NCI-H446 (cell line): ENCODE measurements at regions not wholly inside any gene's neighbourhood (a gene's known extent, or its start where the extent isn't known, plus 50 kb on each side); places are given as distances from the start of the nearest gene placed in this dataset.
"Not testable (repeated sequence)": the region's sequence is repeated elsewhere in the genome, so short reads cannot be mapped to it uniquely, and the experiment has no call there.

Experiments
- DNase-seq, 2 experiments: peaks; one replicate each; lab custom pipeline; 2025; lab: John Stamatoyannopoulos, UW

- no peak for DNase-seq
Measured at GRCh38 chr14:105971593-105972500, 445.5 kb downstream of the TMEM121 start.

GRCh38 chr14:105974902-105975301 lies 448.5 kb downstream of the TMEM121 start:
- DNase-seq: peak in 1 of 2 experiments; percentile 39

GRCh38 chr14:105978618-105979295 lies 452.4 kb downstream of the TMEM121 start:
- DNase-seq: no peak

GRCh38 chr14:105979446-105979845 lies 453.1 kb downstream of the TMEM121 start:
- DNase-seq: peak; percentile 9 to 67

GRCh38 chr14:105980224-105980623 lies 453.8 kb downstream of the TMEM121 start:
- peak; percentile 66 to 87 for DNase-seq

GRCh38 chr14:105981517-105982302 lies 455.3 kb downstream of the TMEM121 start:
- DNase-seq: not testable (repeated sequence)

- DNase-seq: no peak
Measured at GRCh38 chr14:105982664-105983063, 456.3 kb downstream of the TMEM121 start.

DNA sequence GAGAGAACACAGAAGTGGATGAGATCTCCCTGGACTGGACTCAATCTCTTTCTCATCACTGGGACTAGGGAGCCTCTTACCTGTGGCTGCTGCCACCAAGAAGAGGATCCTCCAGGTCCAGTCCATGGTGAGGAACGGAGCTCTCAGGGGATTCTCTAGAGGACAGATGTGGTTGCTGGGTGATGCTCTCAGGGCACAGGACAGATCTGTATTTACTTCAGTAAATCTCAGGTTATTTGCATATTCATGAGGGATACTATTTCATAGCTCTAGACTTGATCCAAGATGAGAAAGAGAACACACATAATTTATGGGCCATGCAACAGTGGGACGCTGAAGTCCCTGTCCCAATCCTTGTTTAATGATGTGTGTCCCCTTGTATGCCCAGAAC lies 460.5 kb downstream of the TMEM121 start:
- DNase-seq: no peak

GRCh38 chr14:105987563-105987962 lies 461.2 kb downstream of the TMEM121 start:
- DNase-seq: no peak

GRCh38 chr14:105989566-105990302 lies 463.4 kb downstream of the TMEM121 start:
- DNase-seq: no peak

GRCh38 chr14:105991677-105992076 lies 465.3 kb downstream of the TMEM121 start:
- not testable (repeated sequence) for DNase-seq

DNA sequence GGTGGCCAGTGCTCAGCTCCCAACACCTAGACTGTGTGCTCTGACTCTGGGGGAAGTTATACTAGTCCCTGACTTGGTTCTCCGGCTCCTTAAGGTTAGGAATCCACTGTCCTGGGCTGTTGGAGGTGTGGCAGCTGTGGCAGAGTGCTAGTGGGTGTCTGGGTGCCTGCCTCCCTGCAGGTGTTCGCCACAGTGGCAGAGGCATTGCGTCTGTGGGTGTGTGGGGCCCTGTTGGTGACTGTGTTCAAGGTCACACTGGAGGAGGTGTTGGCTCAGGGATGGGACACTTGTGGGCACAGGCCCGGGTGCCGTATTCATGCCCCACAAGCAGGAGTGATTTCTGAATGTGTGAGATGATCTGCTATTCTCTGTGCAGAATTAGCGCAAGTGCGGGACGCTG lies 467.4 kb downstream of the TMEM121 start:
- DNase-seq: no peak

GRCh38 chr14:105995011-105995710 lies 468.8 kb downstream of the TMEM121 start:
- not testable (repeated sequence) for DNase-seq

DNA sequence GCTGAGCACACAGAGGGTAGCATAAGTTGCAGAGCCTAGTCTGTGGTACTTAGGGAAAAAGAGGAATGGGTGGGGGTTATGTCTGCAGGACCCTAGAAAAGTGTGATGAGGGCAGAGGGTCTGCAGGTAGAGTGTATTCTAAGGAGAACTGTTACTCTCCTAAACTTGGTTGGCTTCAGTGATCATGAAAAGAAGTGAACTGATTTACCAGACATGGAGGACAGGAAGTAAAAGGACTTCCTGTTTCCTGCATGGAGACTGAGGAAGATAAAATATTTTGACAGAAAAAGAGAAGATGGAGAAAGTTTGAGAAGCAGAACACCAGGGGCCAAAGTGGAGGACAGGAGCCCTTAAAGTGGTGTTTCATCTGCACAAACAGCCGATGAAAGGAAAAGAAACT lies 472.2 kb downstream of the TMEM121 start:
- not testable (repeated sequence) for DNase-seq

DNA sequence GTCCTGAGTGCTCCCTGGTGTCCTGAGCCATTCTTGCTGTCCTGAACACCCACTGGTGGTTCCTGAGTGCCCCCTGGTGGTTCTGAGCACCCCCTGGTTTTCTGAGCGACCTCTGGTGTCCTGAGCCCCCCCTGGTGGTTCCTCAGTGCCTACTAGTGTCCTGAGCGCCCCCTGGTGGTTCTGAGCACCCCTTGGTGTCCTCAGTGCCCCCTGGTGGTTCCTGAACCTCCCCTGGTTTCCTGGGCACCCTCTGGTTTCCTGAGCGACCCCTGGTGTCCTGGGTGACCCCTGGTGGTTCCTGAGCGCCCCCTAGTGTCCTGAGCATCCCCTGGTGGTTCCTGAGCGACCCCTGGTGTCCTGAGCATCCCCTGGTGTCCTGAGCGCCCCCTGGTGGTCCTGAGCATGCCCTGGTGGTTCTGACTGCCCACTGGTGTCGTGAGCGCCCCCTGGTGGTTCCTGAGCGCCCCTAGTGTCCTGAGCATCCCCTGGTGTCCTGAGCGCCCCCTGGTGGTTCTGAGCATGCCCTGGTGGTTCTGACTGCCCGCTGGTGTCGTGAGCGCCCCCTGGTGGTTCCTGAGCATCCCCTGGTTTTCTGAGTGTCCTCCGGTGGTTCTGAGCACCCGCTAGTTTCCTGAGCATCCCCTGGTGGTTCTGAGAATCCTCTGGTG lies 473.1 kb downstream of the TMEM121 start:
- DNase-seq: peak in 1 of 2 experiments; percentile 29

GRCh38 chr14:106000029-106000511 lies 473.7 kb downstream of the TMEM121 start:
- DNase-seq: not testable (repeated sequence)

- not testable (repeated sequence) for DNase-seq
Measured at GRCh38 chr14:106001277-106001676, 474.9 kb downstream of the TMEM121 start.

DNA sequence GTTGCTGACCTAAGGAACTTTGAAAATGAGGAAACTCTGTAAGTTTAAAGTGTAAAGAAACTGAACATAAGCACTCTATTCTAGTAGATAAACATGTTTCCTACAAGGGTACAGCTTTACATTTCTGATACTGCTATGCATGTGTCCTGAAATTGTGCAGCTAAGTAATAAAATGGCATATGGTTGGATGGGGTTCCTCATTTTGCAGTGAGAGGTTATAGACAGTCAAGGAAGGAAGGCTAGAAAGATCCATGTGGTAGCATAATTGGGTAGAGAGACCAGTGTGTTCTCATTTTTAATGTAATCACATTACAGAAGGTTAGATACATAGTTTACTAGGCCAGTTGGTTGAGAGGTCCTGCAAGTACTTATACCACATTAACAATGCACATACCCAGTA lies 477.0 kb downstream of the TMEM121 start:
- DNase-seq: no peak

- not testable (repeated sequence) for DNase-seq
Measured at GRCh38 chr14:106004937-106005795, 478.8 kb downstream of the TMEM121 start.
